Endothelial cell (in vitro differentiated cells): ENCODE measurements at regions not wholly inside any gene's neighbourhood (a gene's known extent, or its start where the extent isn't known, plus 50 kb on each side); places are given as distances from the start of the nearest gene placed in this dataset.

Experiments used
- DNase-seq: peaks from one replicate; pipeline ENCODE4 v3.0.0; 2021; ENCODE audit warnings: low spot score
- H3K27ac Mint-ChIP-seq: one replicate; pipeline ENCODE4 v1.8.0; 2021; ENCODE audit warnings: mixed read lengths, inconsistent platforms; ENCODE audit not compliant: unreplicated experiment
- H3K27me3 Mint-ChIP-seq: one replicate; pipeline ENCODE4 v1.8.0; 2021; ENCODE audit warnings: mild to moderate bottlenecking, moderate library complexity, mixed read lengths, inconsistent platforms; ENCODE audit not compliant: unreplicated experiment
- H3K36me3 Mint-ChIP-seq: one replicate; pipeline ENCODE4 v1.8.0; 2021; ENCODE audit warnings: mild to moderate bottlenecking, low read depth, mixed read lengths, inconsistent platforms; ENCODE audit not compliant: unreplicated experiment
- H3K4me1 Mint-ChIP-seq: one replicate; pipeline ENCODE4 v1.8.0; 2021; ENCODE audit warnings: mild to moderate bottlenecking, mixed read lengths, inconsistent platforms; ENCODE audit not compliant: unreplicated experiment
- H3K4me3 Mint-ChIP-seq: one replicate; pipeline ENCODE4 v1.8.0; 2021; ENCODE audit warnings: mild to moderate bottlenecking, mixed read lengths, inconsistent platforms; ENCODE audit not compliant: unreplicated experiment
- H3K9me3 Mint-ChIP-seq: one replicate; pipeline ENCODE4 v1.8.0; 2021; ENCODE audit warnings: mixed read lengths, inconsistent platforms; ENCODE audit not compliant: unreplicated experiment
- TF ChIP-seq, protein P1 (sequence below): fragments of 200-600 bp; sonication (generic); IDR thresholded peaks from one replicate; pipeline ENCODE4 v1.5.0; 2021; ENCODE audit warnings: antibody characterized with exemption; ENCODE audit not compliant: unreplicated experiment

DNA sequence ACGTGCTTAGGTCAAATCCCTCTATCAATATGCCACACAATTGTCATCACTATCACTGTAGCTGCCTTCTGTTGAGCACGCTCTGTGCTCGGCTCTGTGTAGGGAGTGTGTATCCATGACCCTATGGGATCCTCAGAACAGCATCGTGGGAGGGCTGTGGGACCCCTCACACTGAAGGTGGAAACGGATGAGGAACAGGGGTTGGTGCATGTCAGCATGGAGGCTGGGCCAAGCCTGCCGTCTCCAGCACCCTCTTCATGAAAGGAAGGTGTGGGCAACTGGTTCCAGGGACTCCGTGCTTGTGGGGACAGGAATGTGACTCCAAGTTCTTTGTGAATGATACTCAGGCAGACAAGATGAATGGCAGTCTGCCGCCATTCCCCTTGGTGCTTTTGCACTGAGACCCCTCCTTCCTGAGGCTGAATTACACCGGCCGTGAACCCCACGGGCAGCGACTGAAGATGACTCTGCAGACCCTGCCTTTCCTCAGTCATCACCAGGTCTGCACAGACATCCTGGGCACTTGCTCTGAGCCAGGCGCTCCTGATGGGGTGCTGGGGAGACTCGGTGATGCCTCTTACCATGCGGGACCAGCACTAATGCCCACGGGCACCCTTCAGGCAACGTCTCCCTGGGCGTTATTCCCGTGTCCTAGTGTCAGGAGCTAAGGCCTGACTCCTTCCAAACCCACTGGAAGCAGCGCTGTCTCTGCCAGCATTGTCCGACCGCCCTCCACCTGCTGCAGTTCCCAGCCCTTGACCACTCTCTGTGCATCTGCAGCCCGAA lies 495.2 kb downstream of the TCERG1L start:
- peaks cover 9% of the 10 kb centered on the region for H3K36me3 Mint-ChIP-seq
- peaks cover 24% of the 10 kb centered on the region for H3K9me3 Mint-ChIP-seq

DNA sequence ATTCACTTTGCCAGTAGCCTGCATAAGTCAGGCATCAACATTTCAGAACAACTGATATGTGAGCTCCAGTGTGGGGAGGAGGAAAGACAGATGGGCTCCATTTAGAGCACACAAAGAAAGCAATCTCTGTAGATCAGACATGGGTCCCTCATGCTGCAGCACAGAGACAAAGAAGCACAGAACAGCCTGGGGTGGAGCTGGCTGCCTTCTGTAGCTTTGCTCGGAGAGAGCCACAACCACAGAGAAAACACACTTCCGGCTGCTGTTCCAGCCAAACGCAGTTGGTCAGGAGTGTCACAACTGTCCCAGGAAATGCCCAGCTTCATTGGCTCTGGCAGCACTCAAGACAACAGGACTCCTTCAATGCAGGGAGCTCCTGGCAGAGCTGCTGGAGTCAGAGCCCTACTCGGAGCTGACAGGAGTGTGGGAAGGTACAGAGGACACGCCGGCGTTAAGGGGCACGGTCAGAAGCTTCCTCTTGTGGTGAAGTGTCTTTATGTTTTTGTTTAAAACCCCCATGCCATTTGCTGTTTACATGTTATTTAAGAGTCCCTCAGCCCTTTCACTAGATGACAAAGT lies 494.4 kb downstream of the TCERG1L start:
- peaks cover 21% of the 10 kb centered on the region for H3K9me3 Mint-ChIP-seq
- no peaks in the 10 kb centered on the region for H3K4me1 Mint-ChIP-seq
- H3K36me3 Mint-ChIP-seq, result peaks cover 9% of the 10 kb centered on the region
- H3K4me3 Mint-ChIP-seq, result no peak overlapping the region
- no peak for DNase-seq
- no peaks in the 10 kb centered on the region for H3K27me3 Mint-ChIP-seq
- TF ChIP-seq, protein P1, sequence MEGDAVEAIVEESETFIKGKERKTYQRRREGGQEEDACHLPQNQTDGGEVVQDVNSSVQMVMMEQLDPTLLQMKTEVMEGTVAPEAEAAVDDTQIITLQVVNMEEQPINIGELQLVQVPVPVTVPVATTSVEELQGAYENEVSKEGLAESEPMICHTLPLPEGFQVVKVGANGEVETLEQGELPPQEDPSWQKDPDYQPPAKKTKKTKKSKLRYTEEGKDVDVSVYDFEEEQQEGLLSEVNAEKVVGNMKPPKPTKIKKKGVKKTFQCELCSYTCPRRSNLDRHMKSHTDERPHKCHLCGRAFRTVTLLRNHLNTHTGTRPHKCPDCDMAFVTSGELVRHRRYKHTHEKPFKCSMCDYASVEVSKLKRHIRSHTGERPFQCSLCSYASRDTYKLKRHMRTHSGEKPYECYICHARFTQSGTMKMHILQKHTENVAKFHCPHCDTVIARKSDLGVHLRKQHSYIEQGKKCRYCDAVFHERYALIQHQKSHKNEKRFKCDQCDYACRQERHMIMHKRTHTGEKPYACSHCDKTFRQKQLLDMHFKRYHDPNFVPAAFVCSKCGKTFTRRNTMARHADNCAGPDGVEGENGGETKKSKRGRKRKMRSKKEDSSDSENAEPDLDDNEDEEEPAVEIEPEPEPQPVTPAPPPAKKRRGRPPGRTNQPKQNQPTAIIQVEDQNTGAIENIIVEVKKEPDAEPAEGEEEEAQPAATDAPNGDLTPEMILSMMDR, result no peak
- H3K27ac Mint-ChIP-seq, result no peak overlapping the region

More for the DNA sequence above, 495.2 kb downstream of the TCERG1L start:
- DNase-seq, result no peak
- H3K4me3 Mint-ChIP-seq, result no peak overlapping the region
- TF ChIP-seq, protein P1, result no peak
- H3K27me3 Mint-ChIP-seq, result no peaks in the 10 kb centered on the region
- H3K27ac Mint-ChIP-seq, result no peak overlapping the region
- no peaks in the 10 kb centered on the region for H3K4me1 Mint-ChIP-seq

DNA sequence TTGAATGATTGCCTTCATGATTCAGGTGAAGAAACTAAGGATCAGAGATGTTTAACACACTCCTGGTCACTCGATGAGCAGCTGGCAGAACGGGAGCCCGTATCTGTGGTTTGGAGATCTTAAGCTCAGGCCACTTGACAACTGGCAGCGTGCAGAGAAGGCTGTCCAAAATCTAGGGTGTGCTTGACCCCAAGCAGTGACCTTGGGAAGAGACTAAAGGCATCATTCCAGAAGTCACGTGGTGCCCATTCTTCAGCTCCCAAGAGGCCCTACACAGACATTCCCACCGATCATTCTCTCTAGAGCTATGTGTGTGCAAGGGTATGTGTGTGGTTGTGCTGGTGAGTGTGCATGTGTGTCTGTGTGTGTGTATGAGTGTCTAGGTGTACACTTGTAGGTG lies 493.8 kb downstream of the TCERG1L start:
- Mint-ChIP-seq H3K4me1 (no peaks in the 10 kb centered on the region), H3K36me3 (peaks cover 9% of the 10 kb centered on the region), H3K4me3 (no peak overlapping the region), H3K9me3 (peaks cover 21% of the 10 kb centered on the region), H3K27ac (no peak overlapping the region), H3K27me3 (no peaks in the 10 kb centered on the region)
- no peak for DNase-seq
- TF ChIP-seq, protein P1, result no peak

DNA sequence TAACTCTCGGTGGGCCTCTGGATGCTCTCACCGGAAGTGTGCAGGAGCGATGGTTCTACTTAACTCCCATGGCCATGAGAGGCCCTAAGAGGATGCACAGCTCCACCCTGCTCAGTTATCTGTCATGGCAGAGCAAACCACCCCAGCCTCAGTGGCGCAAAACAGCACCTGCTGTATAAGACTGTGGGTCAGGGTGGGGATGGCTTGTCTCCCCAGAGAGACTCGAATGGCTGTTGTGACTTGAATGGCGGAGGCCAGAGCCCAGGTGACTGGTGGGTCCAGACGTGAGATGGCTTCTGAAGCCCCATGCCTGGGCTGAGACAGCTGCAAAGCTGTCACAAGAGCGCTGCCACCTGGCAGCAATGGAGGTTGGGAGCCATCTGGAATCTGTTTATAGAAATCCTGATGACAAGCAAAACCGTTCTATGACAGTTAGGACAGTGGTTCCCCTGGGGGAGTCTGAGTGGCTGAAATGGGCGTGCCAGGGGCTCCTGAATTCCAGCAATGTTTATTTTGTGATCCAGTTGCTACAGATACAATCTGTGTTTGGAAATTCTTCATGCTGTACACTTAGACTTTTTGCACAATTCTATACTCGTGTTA lies 490.5 kb downstream of the TCERG1L start:
- Mint-ChIP-seq H3K4me1 (no peaks in the 10 kb centered on the region), H3K4me3 (no peak overlapping the region), H3K27ac (no peak overlapping the region), H3K36me3 (peaks cover 9% of the 10 kb centered on the region), H3K9me3 (peaks cover 23% of the 10 kb centered on the region), H3K27me3 (peaks cover 2% of the 10 kb centered on the region)
- no peak for DNase-seq
- TF ChIP-seq, protein P1, result no peak
